Uterus (tissue), 2 donors: ENCODE measurements at regions not wholly inside any gene's neighbourhood (a gene's known extent, or its start where the extent isn't known, plus 50 kb on each side); places are given as distances from the start of the nearest gene placed in this dataset.

Source experiments
- CTCF ChIP-seq, 4 experiments: fragments of 200-600 bp in 2 of 4; fragments of 450-650 bp in 2 of 4; sonication (generic) in 2 of 4; IDR thresholded peaks; one replicate each; pipeline ENCODE4 v1.5.1; 2016 to 2019; ENCODE audit warnings: antibody characterized with exemption in 4 of 4, mild to moderate bottlenecking in 2 of 4, moderate library complexity in 1 of 4
- POLR2A ChIP-seq, 2 donors: fragments of 450-650 bp; IDR thresholded peaks; one replicate each; pipeline ENCODE4 v1.6.1; 2016; ENCODE audit warnings: antibody characterized with exemption in 2 of 2, mild to moderate bottlenecking in 1 of 2, moderate library complexity in 1 of 2

- TF ChIP-seq CTCF (IDR thresholded peaks at IDR 0.05) (no peak), POLR2A (IDR thresholded peaks at IDR 0.05) (no peak)
These were observed 891.4 kb downstream of the CCDC85A start for GRCh38 chr2:57075226-57075625.
